Islet precursor cell (in vitro differentiated cells): ENCODE measurements at regions not wholly inside any gene's neighbourhood (a gene's known extent, or its start where the extent isn't known, plus 50 kb on each side); places are given as distances from the start of the nearest gene placed in this dataset.
"Not testable (repeated sequence)": the region's sequence is repeated elsewhere in the genome, so short reads cannot be mapped to it uniquely, and the experiment has no call there.

Experiments
- DNase-seq: peaks from one replicate; pipeline ENCODE4 v3.0.0-alpha.2; 2018

DNA sequence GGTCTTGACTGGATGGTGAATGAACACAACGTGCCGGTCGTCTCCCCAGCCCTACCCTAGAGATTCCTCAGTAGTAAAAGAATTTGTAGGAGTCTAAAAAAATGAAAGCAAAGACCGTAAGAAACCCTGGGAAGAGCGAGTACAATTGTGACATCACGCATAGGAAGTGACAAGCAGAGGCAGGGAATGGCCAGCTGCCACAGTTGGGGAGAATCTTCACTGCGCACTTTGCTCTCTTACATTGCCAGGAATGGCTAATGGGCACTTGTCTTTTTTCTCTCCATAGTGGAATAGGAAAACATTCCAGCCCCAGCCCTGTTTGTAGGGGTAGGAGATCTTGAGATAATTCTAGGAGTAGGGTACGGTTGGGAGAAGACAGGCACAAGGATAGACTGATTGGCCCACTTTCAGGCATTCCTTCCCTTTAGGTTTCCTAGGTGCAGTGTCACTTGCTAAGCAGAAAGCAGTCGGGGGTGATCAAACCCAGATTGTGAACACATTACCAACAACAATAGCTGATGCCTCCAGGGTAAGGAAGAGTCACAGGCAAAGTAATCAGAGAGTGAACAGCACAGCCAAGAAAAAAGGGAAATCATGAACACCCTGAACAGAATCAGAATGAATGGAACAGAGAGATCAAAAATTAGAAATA, 302.7 kb downstream of the MAN2A1 start:
- DNase-seq: peak; percentile 64

DNA sequence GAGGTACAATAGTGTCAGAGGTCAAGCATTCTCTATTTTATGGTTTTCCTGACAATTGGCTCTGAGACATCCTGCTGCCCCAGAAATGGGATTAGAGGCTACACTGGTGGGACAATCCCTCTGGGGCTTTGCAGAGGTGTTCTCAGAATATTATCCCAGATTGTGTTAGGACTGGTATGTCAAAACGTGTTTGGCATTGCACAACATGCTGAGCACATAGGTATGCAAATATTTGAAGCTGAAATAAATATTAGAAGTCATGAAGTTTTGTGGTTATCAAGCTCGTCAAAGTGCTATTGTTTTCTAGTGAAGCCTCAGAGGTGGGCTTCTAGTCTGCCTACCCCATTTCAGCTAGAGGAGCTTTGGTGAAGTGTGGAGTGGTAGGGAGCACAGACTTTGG, 304.4 kb downstream of the MAN2A1 start:
- no peak for DNase-seq

DNA sequence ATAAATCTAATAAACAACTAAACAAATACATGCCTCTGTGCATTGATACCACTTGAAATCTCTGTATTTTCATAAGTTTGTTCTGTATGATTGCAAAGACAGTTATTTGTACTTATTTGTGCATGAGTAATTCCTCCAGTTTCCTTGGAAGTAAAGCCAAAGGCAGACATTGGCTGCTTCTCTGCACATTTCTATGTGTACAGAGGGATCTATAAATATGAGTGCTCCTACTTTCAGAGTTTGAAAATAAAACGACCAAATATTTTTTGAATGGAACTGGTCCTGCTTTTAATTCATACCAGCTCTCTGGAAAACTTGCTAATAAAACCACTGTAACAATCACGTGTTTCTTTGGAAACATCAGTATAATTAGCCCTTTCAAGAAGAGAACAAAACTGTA, 306.5 kb downstream of the MAN2A1 start:
- DNase-seq: no peak

DNA sequence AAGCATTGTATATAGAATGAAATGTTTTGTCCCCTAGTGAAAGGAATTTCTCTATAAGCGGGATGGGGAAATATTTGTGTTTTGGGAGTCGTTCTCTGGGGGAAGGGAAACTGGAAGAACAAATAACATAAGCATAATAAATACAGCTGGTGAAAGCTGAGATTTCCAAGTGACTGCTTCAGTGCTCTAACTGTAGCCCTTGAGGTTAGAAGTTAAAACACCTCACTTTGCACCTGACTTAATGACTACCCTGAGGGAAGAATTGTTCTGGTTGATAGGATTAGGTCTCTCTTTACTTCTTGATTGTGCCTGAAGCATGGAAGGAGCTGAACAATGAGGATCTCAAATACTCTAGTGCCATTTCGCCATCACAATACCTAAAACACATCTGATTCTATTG, 307.4 kb downstream of the MAN2A1 start:
- no peak for DNase-seq

DNA sequence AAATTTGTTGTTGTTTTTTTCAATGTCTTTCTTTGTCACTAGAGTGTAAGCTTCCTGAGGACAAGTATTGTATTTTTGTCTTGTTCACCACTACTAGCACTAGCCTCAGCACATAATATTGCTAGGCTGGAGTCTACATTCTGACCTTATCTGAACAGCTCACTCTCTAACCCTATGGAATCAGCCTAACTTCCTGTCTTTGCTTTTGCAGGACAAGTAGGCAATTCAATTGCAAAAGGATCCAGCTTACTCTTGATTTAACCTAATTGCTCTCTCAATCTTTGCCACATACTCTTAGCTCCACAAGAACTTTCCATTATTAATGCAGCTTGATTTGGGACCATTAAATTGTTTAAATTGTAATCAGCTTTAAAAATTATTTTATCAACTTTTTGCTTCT, 308.5 kb downstream of the MAN2A1 start:
- DNase-seq: no peak

DNA sequence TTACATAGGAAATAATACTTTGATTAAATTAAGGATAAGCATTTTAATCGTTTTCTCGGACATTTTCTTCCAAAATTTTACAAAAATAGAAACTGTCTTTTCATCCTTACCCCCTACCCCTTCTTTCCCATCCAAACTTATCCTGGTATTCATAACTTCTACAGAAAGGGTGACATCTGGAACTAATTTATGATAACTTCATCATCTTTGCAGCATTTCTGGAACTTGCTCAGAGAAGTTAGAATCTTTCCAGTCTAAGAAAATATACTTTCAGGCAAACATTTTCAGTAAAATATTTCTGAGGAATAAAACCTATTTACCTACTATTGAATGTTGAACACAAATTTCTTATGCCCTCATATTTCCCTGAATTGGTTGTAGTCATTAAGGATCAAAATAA, 309.0 kb downstream of the MAN2A1 start:
- DNase-seq: no peak

DNA sequence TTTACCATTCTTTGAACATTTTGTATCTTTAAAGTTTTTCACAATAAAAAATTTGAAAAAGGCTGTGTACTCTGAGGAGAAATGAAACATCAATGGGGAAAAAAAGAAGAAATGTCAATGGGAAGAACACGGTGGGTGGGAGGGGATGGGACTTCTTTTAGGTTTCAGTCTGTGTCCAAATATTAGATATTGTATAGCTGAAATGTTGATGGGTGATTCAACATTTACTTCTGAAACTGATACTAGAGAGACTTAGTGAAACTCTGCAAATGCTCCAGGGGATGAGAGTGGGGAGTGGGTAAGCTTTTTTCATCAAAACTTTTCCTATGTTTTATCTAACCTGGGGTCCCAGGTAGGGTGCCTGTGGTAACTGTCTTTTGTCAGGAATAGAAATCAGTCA, 311.9 kb downstream of the MAN2A1 start:
- DNase-seq: no peak

DNA sequence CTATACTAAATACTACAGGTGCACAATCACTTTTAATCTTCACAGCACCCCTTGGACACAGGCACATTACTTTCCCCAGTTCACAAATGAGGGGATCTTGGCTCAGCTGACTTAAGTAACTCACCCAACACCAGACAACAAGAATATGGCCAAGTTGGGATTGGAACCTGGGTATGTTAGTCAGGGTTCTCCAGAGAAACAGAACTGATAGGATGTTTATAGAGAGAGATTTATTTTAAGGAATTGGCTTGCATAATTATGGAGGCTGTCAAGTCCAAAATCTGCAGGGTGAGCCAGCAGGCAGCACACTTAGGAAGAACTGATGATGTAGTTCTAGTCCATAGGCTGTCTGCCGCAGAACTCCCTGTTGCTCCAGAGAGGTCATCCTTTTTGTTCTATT, 312.9 kb downstream of the MAN2A1 start:
- no peak for DNase-seq

DNA sequence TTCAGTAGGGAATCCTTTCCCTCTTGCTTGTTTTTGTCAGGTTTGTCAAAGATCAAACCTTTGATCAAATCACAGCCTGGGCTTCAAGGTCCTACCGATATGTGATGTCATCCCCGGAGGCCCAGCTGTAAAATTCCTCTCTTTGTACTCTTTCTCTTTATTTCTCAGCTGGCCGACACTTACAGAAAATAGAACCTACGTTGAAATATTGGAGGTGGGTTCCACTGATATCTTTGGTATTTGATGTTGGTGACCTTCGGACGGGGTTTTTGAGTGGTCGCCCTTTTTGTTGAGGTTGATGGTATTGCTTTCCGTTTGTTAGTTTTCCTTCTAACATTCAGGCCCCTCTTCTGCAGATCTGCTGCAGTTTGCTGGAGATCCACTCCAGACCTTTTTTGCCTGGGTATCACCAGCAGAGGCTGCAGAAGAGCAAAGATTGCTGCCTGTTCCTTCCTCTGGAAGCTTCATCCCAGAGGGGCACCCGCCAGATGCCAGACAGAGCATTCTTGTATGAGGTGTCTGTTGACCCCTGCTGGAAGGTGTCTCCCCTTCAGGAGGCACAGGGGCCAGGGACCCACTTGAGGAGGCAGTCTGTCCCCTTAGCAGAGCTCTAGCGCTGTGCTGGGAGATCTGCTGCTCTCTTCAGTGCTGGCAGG, 316.3 kb downstream of the MAN2A1 start:
- DNase-seq: not testable (repeated sequence)

DNA sequence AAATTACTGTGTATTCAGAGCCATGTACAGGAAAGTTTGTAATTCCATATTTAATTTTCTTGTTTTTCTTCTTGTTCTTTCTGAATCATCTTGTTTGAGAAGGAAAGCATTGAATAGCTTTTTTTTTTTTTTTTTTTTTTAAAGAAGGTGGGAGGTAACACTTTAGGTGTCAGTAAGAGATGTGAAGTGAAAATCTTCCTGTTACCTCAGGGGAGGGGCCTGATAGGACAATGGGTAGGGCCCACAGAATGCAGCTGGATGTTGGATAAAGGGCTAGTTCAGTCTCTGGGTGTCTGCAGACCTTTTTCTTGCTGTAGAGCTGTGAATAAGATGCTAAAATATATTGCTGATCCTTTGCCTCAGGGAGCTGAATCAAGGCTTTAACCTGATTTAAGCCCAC, 317.4 kb downstream of the MAN2A1 start:
- no peak for DNase-seq

DNA sequence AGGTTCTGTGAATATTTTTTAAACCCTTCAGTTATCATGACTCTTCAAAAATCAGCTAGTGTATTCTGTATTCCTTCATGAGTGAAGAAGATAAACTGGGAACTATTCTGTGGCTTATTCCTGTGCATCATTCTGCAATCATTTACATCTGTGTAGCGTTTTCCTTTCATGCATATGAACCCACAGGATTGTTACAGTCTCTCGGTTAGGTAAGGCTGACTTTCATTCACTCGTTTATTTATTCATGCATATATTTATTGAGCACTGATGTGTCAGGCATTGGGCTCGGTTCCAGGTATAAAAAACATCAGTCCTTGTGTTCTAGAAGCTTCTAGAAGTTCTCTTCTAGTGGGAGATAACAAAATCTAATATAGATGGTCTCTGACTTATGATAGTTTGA, 318.4 kb downstream of the MAN2A1 start:
- no peak for DNase-seq

DNA sequence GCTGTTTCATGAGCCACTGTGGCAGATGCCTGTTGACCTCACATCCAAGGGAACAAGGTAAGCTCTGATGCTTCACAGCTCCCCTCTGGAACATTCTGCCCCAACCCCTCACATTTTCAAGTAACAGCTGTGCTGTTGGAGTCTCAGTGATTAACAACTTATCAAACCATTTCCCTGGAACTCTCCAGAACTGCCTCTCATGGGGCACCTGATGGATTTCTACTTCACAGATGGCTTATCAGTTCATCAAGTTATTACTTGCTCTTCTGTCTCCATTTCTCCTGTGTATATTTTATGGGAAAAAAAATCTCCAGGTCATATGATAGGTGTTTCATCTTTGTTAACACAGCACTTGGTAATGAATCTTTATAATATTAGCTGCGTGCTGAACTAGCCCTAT, 322.4 kb downstream of the MAN2A1 start:
- no peak for DNase-seq

DNA sequence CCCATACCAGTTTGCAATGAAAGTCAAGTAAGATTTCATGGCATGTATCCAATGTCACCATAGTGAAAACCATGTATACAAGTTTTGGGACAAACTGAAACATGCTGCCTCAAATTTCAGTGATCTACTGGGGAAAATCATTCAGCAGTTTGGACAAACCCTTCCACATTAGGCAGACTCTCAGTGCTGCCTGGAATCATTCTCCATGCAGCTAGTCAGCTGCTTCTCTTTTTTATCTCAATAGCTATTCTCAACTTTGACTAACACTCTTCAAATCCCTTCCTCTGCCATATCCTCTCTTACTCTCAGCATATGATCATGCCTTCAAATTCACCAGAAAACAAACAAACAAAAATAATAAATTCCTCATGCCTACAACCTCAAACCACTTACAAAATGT, 323.3 kb downstream of the MAN2A1 start:
- no peak for DNase-seq

DNA sequence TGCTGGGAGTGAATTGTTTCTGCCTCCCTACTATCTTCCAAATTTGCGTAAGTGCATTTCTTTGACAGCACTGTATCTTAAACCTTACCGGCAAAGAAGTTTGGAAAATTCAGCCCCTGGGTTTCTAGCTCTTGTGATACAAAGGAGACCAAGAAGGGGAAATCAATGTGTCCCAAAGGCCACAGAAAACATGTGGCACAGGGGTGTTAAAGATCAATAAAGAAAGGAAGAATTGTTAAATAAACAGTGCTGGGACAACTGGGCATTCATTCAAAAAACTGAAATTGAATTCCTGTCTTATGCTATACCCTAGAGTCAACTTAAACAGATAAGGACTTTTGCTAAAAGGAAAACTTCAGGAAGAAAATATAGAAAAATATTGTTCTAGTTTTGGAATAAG, 328.1 kb downstream of the MAN2A1 start:
- no peak for DNase-seq

DNA sequence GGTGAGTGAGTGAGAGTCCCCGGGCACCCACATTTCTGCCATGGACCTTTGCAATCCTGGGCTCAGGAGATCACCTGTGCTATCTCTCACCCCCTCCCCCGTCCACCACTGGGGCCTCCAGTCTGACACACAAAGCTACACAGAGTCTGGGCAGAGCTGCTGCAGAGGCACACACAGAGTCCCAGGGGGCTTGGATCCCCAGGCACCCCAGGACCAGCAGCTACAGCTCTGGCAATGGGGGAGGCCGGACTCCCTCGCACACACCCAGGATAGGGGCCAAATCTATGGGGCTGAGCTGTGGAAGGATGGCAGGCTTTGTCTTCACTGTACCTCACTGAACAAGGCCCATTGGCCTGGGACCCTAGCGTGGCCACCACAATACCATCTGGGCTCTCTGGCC, 328.8 kb downstream of the MAN2A1 start:
- no peak for DNase-seq

DNA sequence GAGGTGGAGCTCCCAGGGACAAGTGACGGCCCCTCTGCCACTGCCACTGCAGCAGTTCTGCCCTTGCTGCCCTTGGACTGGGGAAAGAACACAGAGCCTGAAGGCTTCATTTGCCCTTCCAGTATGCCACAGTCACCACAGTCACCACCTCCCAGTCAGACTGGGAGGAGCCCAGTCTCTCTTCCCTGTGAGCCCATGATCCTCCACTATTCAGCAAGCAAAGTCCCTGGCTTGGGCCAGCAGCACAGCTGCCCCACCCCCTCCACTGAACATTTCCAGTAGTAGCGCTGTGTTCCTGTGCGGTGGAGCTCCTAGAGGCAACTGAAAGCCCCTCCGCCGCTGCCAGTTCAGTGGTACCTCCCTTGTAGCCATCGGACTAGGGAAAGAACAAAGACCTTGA, 329.4 kb downstream of the MAN2A1 start:
- DNase-seq: no peak

DNA sequence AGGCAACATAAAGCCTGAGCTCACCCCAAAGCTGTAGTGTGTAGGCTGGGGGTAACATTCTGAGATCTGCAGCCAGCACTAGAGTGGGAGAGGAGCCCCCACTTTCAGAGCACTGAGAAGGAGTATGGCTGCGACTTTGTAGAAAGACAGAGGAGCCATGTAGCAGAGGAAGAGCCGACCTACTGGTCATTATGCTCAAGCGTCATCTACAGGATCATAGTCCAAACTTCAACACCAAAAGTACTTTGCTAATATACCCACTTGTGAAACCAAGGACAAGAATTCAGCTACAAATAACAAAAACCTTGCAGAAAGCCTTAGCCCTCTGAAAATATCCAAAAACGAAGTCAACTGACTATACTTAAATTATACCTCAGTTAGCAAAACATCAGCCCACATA, 330.1 kb downstream of the MAN2A1 start:
- no peak for DNase-seq

DNA sequence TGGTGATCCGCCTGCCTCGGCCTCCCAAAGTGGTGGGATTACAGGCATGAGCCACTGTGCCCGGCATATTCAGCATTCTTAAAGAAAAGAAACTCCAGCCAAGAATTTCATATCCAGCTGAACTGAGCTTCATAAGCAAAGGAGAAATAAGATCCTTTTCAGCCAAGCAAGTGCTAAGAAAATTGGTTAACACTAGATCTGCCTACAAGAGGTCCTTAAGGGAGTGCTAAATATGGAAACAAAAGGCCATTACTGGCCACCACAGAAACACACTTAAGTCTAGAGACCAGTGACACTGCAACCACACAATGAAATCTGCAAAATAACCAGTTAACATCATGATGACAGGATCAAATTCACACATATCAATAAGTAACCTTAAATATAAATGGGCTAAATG, 331.5 kb downstream of the MAN2A1 start:
- no peak for DNase-seq

DNA sequence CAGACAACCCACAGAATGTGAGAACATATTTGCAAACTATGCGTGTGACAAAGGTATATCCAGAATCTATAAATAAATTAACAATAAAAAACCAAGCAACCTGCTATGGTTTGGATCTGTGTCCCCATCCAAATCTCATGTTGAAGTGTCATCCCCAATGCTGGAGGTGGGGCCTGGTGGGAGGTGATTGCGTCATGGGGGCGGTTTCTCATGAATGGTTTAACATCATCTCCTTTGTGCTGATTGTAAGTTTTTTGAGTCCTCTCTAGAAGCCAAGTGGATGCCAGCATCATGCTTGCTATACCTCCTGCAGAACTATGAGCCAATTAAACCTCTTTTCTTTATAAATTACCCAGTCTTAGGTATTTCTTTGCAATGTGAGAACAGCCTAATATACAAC, 335.4 kb downstream of the MAN2A1 start:
- DNase-seq: no peak

DNA sequence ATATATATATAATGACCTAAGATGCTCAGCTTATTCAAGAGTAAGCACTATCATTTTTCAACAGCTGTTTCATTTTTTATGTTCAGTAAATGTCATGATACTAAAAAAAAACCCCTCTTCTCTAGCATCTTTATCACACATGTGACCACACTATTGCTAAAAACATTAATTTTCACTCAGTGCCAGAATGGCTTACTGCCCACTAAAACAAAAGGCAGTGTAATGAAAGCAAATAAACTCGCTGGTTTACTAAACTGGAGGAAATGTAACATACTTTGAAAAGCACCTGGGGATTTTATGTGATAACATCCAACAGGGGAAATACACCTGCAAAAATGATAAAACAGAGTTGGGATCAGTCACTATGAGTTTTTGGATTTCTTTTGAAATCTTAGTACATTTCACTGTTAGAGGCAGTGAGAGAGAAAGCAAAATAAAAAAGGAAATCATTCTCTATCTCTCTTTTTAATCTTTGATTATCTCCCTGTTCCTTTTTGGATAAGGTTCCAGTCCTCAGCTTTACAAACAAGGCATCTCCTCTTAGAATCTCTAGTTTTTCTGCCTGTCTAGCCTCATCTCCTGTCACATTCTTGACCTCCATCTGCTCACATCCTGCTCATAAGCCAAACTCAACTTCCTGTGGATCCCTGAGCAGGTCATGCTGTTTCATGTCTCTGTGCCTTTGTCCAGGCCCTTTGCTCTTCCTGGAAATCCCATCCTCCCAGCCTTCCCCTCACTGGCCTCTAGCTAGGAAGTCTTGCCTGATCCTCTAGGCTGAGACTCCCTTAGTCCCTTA, 338.0 kb downstream of the MAN2A1 start:
- DNase-seq: no peak

DNA sequence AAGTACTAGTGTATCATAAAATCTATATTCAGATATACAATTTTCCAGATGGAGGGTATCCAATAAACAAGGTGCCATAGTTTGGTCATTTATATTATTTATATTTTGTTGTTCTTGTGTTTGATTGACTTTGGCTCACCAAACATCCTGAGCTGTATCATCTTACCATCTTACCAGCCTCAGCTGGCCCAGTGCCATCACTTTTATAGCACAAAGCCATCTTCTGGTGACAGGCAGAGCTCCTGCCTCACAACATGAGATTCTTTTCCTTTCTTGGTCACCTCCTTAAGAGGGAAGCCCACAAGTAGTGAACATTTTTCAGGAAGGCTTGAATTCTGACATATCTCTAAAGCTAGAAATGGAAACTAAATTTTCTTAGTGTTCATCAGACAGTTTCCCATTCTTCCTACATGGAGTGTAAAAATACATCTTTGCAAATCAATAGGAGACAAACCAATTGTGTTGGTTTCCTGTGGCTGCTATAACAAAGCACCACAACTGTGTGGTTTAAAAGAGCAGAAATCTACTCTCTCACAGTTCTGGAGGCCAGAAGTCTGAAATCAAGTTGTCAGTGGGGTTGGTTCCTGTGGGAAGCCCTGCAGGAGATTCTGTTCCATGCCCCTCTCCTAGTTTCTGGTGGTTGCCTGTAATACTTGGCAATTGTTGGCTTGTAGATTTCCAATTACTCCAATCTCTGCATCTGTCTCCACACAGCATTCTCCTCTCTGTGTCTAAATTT, 341.8 kb downstream of the MAN2A1 start:
- no peak for DNase-seq

DNA sequence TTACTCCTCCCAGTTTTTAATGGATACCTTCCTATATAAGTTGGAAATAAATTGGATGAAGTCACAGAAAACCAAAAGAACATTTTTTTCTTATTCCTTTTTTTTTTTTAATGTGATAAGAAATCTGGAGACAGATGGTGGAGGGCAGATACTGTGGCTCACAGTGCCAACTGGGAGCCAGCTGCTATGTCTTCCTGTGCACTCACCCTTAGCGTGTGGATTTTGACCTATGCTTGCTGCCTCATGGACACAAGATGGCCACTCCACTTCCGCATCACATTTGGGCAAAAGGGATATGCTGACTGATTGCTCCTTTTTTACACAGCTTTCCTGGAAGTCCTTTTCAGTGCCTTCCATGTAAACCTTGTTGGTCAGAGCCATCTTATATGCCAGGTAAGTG, 342.6 kb downstream of the MAN2A1 start:
- DNase-seq: no peak

DNA sequence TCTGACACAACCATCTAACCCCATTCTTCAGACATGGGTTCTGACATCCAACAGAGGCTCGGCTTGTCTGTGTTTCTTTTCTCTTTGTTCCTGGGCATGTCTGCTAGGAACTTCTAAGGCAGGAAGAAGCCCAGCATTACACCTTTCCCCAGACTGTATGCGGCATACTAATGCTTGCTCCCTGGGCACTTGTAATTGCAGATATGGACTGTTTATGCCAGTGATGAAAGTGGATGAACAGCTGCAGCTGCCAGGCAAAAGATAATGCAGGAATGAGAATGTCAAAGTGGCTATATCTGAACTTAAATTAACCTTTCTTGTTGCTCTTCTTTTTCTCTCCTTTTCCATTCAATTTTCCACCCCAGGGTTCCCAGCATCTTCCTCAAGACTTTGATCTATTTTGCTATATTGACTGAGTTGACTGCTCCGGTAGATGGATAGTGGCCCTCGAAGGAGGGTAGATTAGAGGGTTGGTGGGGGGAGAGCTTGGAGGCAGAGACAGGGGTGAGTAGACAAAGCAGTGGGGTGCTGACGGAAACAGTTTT, 344.4 kb downstream of the MAN2A1 start:
- no peak for DNase-seq
